ENCODE measurements at regions not wholly inside any gene's neighbourhood (a gene's known extent, or its start where the extent isn't known, plus 50 kb on each side); places are given as distances from the start of the nearest gene placed in this dataset.

DNA sequence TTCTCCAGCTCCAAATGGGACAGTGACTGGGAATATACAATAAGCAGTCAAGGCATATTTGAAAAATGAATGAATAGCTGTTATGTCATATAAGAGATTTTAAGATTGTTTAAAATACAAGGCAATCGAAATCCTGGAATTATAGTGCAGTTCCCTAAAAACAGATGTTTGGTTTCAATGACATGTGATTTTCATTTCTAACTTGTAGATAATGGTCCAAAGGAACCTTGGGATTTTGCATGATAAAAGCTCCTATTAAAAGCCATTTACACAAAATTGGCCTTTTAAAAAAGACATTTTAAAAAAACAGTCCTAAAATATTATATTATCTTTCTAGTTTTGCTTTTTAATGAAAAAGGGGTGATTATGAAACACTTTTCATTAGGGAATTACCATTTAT, 905.1 kb downstream of the GALC start:
- no peak for DNase-seq

DNA sequence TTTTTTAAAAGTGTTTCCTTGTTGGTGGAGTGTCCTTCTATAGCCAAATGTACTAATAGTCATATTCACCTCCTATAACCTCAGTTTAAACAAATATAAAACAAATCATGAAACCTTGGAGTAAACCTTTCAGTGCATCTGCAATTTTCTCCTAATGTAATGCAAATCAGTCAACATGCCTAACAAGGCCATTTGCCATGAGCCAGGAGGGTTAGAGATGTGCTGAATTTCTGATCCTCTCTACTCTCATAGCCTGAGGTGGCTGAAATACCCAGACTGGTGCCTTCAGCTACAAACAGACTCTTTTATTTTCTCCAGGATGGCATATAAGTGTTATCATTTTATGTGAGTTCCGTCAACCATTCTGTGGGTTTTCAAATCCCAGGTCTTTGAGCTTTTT, 908.1 kb downstream of the GALC start:
- no peak for DNase-seq

DNA sequence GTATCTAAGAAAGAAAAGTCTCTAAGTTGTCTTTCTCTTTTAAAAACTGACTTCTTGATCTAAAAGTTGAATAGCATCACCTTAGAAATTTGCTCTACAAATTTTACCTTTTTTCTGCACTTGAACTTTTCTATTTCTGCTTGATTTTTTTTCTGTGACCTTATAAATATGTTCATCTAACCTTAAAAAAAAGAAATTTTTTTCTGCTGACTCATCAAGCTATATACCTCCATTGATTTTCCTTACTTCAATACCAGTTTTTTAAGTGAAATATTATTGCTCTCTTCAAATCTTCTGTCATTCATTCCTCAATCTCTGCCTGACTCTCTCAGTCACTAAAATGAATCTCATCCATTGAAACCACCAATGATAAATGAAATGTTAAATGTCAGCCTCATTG, 910.1 kb downstream of the GALC start:
- DNase-seq: no peak

DNA sequence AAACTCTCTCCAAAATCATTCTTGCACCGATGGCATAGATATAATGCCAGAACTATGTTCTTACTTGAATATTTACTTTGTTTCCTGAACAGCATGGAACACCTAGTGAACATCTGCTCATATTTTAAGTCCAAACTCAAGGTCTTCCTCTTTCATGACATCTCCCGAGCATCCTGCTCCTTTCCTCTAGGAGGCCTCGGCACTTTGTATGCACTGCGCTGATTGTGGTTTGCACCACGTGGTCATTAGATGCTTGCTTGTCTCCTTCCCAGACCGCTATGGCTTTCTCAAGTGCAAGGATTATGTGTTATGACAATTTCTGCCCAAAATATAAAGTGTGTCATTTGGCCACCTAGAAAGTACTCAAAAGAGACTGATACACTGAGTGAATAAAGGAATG, 912.0 kb downstream of the GALC start:
- DNase-seq: no peak

DNA sequence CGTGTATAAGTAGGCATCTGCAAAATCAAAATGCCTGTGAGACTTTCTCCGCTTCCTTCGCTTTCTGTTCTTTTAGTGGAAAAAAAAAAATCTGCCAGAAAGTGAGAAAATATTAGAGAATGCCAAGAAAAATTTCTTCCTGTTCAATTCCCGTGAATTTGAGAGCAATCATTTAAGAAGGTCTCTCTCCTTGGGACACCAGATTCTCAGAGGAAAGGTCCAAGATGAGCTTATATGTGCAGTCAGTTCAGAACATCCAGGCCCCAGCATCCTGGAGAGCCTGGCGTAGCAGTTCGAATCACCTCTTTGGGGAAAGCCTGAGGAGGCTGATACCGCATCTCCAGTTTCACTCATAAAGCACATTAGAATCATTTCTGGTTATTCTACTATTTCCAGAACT, 912.8 kb downstream of the GALC start:
- no peak for DNase-seq

- DNase-seq: no peak
Measured at GRCh38 chr14:87079416-87079815, 913.6 kb downstream of the GALC start.

DNA sequence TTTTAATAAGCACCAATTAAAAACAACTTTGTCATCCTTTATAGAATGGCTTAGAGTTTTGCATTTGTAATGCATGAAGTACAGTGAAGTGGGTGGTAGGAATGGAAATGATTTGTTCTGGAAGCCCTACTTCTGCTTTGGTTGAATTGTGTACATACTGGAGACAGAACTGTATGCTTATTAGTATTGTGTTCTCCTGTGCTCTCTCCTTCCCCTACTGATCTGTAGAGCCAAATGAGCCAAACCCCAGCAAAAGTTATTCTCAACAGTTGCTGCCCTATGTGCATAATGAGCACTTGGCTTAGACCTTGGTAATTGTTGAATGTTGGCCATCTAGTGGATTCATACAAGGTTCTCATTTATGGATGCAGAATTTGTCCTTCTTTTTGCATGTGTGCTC, 916.1 kb downstream of the GALC start:
- no peak for DNase-seq

GRCh38 chr14:87076146-87076545, 916.8 kb downstream of the GALC start:
- DNase-seq: no peak

GRCh38 chr14:87073880-87074570, 919.0 kb downstream of the GALC start:
- DNase-seq: no peak

GRCh38 chr14:87067591-87067990, 925.4 kb downstream of the GALC start:
- no peak for DNase-seq

- DNase-seq: no peak
Measured at GRCh38 chr14:87067061-87067460, 925.9 kb downstream of the GALC start.

DNA sequence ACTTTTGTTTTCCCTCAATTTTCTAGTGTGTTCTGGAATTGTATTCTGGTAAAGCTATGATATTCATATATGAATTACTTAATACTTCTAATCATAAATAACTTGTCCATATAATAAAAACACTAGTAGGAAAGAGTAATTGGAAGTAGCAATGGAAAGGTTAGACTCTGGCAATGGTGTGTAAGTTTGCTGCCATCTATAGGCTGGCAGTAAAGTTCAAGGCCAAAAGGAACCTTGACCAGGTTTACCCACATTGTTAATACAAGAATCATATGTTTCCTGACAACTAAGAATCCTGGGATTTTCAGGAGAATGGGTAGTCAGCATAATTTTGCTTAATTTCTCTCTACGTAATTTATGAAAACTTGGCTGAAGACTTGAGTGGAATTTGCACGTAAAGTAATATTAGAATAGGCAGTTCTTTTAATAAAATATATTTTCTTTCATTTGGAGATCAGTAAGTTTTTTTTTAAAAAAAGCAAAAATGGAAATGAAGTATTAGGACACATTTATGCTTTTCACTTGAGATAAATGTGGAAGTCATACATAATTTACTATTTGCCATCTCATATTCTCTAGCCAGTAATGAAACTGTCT, 926.7 kb downstream of the GALC start:
- DNase-seq: no peak

GRCh38 chr14:87065366-87065765, 927.6 kb downstream of the GALC start:
- no peak for DNase-seq

GRCh38 chr14:87063181-87063580, 929.8 kb downstream of the GALC start:
- DNase-seq: no peak

DNA sequence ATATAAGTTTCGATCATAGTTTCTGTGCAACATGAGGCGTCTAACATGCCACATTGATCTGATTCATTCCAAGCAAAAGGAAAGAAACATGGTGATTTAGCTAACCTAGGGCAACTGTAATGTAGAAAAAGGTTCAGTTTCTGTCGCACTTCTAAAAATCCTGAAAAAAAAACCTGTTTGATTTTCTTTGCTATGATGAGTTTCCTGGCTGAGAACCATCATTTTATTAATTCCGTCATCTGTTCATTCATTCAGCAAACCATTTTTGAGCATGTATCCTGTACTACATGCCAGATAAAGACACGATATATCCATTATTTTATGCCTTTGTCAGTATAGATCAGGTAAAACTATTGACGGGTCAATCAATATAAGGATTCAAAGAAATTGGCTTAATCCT, 932.6 kb downstream of the GALC start:
- no peak for DNase-seq

- no peak for DNase-seq
Measured at GRCh38 chr14:87059060-87059839, 933.7 kb downstream of the GALC start.

DNA sequence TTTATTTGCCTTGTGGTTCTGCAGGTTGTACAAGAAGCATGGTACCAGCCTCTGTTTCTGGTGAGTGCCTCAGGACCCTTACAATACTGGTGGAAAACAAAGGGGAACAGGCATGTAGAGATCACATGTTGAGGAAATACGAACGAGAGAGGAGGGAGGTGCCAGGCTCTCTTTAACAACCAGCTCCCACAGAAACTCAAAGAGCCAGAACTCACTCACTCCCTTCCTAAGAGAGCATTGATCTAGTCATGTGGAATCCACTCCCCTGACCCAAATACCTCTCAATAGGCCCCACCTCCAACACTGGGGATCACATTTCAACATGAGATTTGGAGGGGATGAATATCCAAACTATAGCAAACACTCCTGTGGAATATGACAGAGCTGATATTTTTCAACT, 938.0 kb downstream of the GALC start:
- DNase-seq: no peak

- DNase-seq: no peak
Measured at GRCh38 chr14:87052646-87053225, 940.2 kb downstream of the GALC start.

DNA sequence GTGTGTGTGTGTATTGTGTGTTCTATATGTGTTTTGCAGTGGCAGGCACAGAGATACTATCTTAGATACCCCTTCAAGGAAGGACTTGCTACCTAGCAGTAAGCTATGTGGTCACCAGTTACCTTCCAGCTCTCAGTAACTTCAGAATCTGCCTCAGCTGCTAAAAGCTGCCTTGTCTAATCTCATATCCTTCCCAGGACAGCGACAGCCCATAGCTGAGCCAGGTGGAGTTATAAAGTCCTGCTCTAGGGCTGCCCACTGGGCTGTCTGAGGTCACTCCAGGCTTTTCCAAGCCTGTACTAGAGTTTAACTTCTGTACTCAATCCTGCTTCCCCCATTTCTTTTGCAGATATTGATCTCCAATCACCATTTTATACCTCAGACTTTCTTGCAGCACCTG, 942.6 kb downstream of the GALC start:
- DNase-seq: no peak

DNA sequence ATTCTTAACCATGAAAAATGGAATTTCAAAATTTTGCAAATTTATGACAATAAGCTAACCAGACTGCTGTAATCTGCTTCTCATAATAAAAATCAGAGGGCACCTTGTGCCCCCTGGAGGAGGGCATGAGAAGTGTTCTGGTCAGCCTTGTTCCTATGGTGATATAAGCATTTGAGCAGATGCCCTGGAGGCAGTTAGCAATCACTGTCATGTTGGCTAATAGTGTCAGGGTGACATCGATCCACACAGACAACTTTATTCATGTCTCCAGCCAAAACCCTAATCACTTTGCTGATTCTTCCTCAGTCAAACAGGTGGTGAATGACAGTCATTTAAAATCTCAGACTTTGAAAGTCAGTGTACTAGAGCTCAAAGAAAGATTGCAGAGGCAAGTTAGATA, 943.0 kb downstream of the GALC start:
- no peak for DNase-seq

DNA sequence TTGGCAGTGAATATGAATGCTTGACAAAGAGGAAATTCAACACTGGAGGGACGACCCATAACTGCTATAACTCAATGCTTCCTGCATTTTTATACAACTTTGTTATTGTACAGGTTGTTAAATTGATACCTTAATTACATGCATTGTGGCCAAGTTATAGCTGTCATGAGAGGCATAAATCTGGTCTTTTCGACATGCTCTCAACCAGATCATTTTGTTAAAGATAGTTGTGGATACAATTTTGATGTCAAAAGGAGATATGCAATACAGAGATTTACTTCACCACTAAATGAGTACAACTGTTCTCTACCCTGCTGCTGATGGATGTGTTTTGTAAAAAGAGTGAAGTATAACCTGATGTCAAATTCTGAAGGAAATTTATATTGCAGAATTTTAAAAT, 946.0 kb downstream of the GALC start:
- DNase-seq: no peak

GRCh38 chr14:87045956-87046355, 947.0 kb downstream of the GALC start:
- DNase-seq: no peak

DNA sequence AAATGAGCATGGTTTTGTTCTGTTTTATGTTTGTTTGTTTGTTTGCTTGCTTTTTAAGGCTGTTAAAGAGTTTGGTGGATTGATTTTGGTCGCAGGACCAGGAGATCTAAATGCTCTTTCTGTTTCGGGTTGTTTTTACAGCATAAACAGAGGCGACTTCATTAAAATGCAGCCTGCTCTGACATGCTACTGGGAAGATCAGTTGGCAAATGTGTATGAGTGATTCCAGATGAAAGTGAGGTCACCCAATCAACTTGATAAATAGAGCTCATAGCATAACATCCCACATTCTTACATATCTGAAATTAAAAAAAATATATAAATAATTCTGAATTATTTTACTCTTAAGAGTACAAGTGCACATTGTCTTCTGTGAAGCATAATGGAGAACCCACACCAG, 947.7 kb downstream of the GALC start:
- DNase-seq: no peak

- no peak for DNase-seq
Measured at GRCh38 chr14:87044807-87045206, 948.2 kb downstream of the GALC start.

Measured in T-helper 1 cell (primary cell).